HEK293 (cell line): ENCODE measurements at regions not wholly inside any gene's neighbourhood (a gene's known extent, or its start where the extent isn't known, plus 50 kb on each side); places are given as distances from the start of the nearest gene placed in this dataset.

Experiments used
- GLI4 ChIP-seq: fragments of 450-650 bp; formaldehyde crosslinking; IDR thresholded peaks from 2 replicates; pipeline ENCODE4 v1.5.1; 2016; ENCODE audit warnings: missing biosample characterization, missing genetic modification characterization
- HOXD13 ChIP-seq: sonication (generic); formaldehyde crosslinking; IDR thresholded peaks from 2 replicates; pipeline ENCODE4 v1.8.0; 2022; ENCODE audit warnings: missing genetic modification reagents, borderline replicate concordance
- PRDM10 ChIP-seq: fragments of 450-650 bp; formaldehyde crosslinking; IDR thresholded peaks from 2 replicates; pipeline ENCODE4 v1.5.1; 2016; ENCODE audit warnings: missing biosample characterization, missing genetic modification characterization
- ZBTB21 ChIP-seq: fragments of 450-650 bp; formaldehyde crosslinking; IDR thresholded peaks from 2 replicates; pipeline ENCODE4 v1.5.1; 2017; ENCODE audit warnings: missing biosample characterization, missing genetic modification characterization
- ZBTB48 ChIP-seq: fragments of 450-650 bp; formaldehyde crosslinking; IDR thresholded peaks from 2 replicates; pipeline ENCODE4 v1.5.1; 2016; ENCODE audit warnings: missing biosample characterization, missing genetic modification characterization
- ZNF18 ChIP-seq: fragments of 450-650 bp; formaldehyde crosslinking; IDR thresholded peaks from 2 replicates; pipeline ENCODE4 v1.5.1; 2016; ENCODE audit warnings: missing biosample characterization, missing genetic modification characterization
- ZNF341 ChIP-seq: fragments of 450-650 bp; formaldehyde crosslinking; IDR thresholded peaks from 2 replicates; pipeline ENCODE4; 2016; ENCODE audit warnings: low read depth, missing biosample characterization, missing genetic modification characterization
- ZNF366 ChIP-seq: fragments of 450-650 bp; formaldehyde crosslinking; conservative IDR thresholded peaks from 2 replicates; pipeline ENCODE4 v1.5.1; 2016; ENCODE audit warnings: missing biosample characterization, missing genetic modification characterization
- ZNF423 ChIP-seq: fragments of 450-650 bp; formaldehyde crosslinking; IDR thresholded peaks from 2 replicates; pipeline ENCODE4 v1.5.1; 2016; ENCODE audit warnings: missing biosample characterization, missing genetic modification characterization
- ZNF558 ChIP-seq: fragments of 450-650 bp; formaldehyde crosslinking; IDR thresholded peaks from 2 replicates; pipeline ENCODE4 v1.5.1; 2016; ENCODE audit warnings: missing biosample characterization, missing genetic modification characterization
- ZNF692 ChIP-seq: fragments of 450-650 bp; formaldehyde crosslinking; IDR thresholded peaks from 2 replicates; pipeline ENCODE4 v1.5.1; 2016; ENCODE audit warnings: missing biosample characterization, missing genetic modification characterization
- TF ChIP-seq, protein P1 (sequence below): fragments of 450-650 bp; formaldehyde crosslinking; IDR thresholded peaks from 2 replicates; pipeline ENCODE4 v1.5.1; 2016; ENCODE audit warnings: missing biosample characterization, missing genetic modification characterization

DNA sequence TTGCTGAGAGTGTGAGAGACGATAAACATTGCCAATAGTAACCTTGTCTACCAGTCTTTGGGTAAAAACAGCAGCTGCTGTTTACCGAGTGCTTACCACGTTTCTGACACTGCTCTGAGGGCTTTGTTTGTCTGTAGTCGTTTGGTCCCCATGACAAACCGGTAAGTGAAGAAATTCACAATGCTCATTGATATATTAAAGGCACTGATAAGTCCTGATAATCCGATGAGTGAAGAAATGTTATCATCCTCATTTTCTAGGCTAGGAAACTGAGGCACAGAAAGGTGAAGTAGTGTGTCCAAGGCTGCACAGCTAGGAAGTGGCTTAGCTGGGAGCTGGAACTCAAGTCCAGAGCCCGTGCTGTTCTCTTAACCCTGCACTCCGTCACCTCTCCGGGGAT lies 138.6 kb downstream of the SCARB1 start:
- no peak for TF ChIP-seq ZNF18 (tag by site-specific recombination)
- no peak for TF ChIP-seq ZNF341
- TF ChIP-seq, protein P1, sequence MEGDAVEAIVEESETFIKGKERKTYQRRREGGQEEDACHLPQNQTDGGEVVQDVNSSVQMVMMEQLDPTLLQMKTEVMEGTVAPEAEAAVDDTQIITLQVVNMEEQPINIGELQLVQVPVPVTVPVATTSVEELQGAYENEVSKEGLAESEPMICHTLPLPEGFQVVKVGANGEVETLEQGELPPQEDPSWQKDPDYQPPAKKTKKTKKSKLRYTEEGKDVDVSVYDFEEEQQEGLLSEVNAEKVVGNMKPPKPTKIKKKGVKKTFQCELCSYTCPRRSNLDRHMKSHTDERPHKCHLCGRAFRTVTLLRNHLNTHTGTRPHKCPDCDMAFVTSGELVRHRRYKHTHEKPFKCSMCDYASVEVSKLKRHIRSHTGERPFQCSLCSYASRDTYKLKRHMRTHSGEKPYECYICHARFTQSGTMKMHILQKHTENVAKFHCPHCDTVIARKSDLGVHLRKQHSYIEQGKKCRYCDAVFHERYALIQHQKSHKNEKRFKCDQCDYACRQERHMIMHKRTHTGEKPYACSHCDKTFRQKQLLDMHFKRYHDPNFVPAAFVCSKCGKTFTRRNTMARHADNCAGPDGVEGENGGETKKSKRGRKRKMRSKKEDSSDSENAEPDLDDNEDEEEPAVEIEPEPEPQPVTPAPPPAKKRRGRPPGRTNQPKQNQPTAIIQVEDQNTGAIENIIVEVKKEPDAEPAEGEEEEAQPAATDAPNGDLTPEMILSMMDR, result no peak
- TF ChIP-seq ZNF558, result no peak
- TF ChIP-seq ZNF423, result no peak
- no peak for TF ChIP-seq ZNF692
- TF ChIP-seq ZNF366 (tag by site-specific recombination), result no peak
- TF ChIP-seq PRDM10 (tag by site-specific recombination), result no peak
- TF ChIP-seq HOXD13 (CRISPR knock-in tag), result no peak
- TF ChIP-seq ZBTB48 (tag by site-specific recombination), result no peak
- no peak for TF ChIP-seq GLI4
- TF ChIP-seq ZBTB21 (tag by site-specific recombination), result no peak
